HG03108 (cell line): ENCODE measurements at regions not wholly inside any gene's neighbourhood (a gene's known extent, or its start where the extent isn't known, plus 50 kb on each side); places are given as distances from the start of the nearest gene placed in this dataset.
"Not testable (repeated sequence)": the region's sequence is repeated elsewhere in the genome, so short reads cannot be mapped to it uniquely, and the experiment has no call there.

Source experiments
- ATAC-seq: cut with Tn5 transposase; IDR thresholded peaks from one replicate; pipeline ENCODE4 v1.9.1; 2021; ENCODE audit warnings: moderate library complexity; ENCODE audit not compliant: unreplicated experiment

GRCh38 chr10:63987212-63987611 is 466.0 kb downstream of the REEP3 start:
- ATAC-seq, result no peak

GRCh38 chr10:63994371-63994770 is 473.2 kb downstream of the REEP3 start:
- no peak for ATAC-seq

GRCh38 chr10:64007157-64007556 is 486.0 kb downstream of the REEP3 start:
- ATAC-seq, result no peak

GRCh38 chr10:64010711-64011110 is 489.5 kb downstream of the REEP3 start:
- ATAC-seq, result no peak

- no peak for ATAC-seq
Observed at GRCh38 chr10:64011912-64012714, 490.9 kb downstream of the REEP3 start.

GRCh38 chr10:64014281-64014680 is 493.1 kb downstream of the REEP3 start:
- ATAC-seq, result no peak

GRCh38 chr10:64023926-64024470 is 502.8 kb downstream of the REEP3 start:
- ATAC-seq, result no peak

GRCh38 chr10:64033711-64034110 is 512.5 kb downstream of the REEP3 start:
- no peak for ATAC-seq

GRCh38 chr10:64036321-64036930 is 515.2 kb downstream of the REEP3 start:
- no peak for ATAC-seq

GRCh38 chr10:64037071-64037661 is 516.0 kb downstream of the REEP3 start:
- no peak for ATAC-seq

- ATAC-seq, result no peak
Observed at GRCh38 chr10:64038107-64038506, 516.9 kb downstream of the REEP3 start.

- ATAC-seq, result no peak
Observed at GRCh38 chr10:64039198-64039597, 518.0 kb downstream of the REEP3 start.

- no peak for ATAC-seq
Observed at GRCh38 chr10:64040781-64041180, 519.6 kb downstream of the REEP3 start.

GRCh38 chr10:64041185-64041988 is 520.2 kb downstream of the REEP3 start:
- ATAC-seq, result peak; percentile 95

GRCh38 chr10:64041989-64042490 is 520.8 kb downstream of the REEP3 start:
- no peak for ATAC-seq

- ATAC-seq, result no peak
Observed at GRCh38 chr10:64044098-64044497, 522.9 kb downstream of the REEP3 start.

GRCh38 chr10:64044957-64045632 is 523.9 kb downstream of the REEP3 start:
- not testable (repeated sequence) for ATAC-seq

- no peak for ATAC-seq
Observed at GRCh38 chr10:64054392-64054791, 533.2 kb downstream of the REEP3 start.

- ATAC-seq, result no peak
Observed at GRCh38 chr10:64059884-64060283, 538.7 kb downstream of the REEP3 start.

GRCh38 chr10:64060389-64060788 is 539.2 kb downstream of the REEP3 start:
- ATAC-seq, result no peak
